C4-2B (cell line): ENCODE measurements at regions not wholly inside any gene's neighbourhood (a gene's known extent, or its start where the extent isn't known, plus 50 kb on each side); places are given as distances from the start of the nearest gene placed in this dataset.

Experiments used
- CTCF ChIP-seq: fragments of 450-650 bp; conservative IDR thresholded peaks from 2 replicates; pipeline ENCODE4 v1.5.1; 2017; ENCODE audit warnings: mild to moderate bottlenecking
- ZFX ChIP-seq: fragments of 450-650 bp; IDR thresholded peaks from 2 replicates; pipeline ENCODE4 v1.6.1; 2017

- TF ChIP-seq CTCF (no peak), ZFX (no peak)
These were observed 331.1 kb upstream of the AJAP1 start for GRCh38 chr1:4323309-4323708.
